Endodermal cell (in vitro differentiated cells): ENCODE measurements at regions not wholly inside any gene's neighbourhood (a gene's known extent, or its start where the extent isn't known, plus 50 kb on each side); places are given as distances from the start of the nearest gene placed in this dataset.

Experiments
- DNase-seq: peaks from one replicate; pipeline ENCODE4 v3.0.0-alpha.2; 2017
- H3K27ac ChIP-seq: 2 replicates; pipeline ENCODE4 v1.5.1; 2013; ENCODE audit warnings: mild to moderate bottlenecking, low read depth, low read length, moderate library complexity
- H3K27me3 ChIP-seq: 2 replicates; pipeline ENCODE4 v1.6.1; 2013; ENCODE audit warnings: mild to moderate bottlenecking, low read length, moderate library complexity; ENCODE audit not compliant: insufficient read depth, control insufficient read depth, poor library complexity, severe bottlenecking
- H3K36me3 ChIP-seq: 2 replicates; pipeline ENCODE4 v1.7.0; 2013; ENCODE audit warnings: mild to moderate bottlenecking, low read length, moderate library complexity; ENCODE audit not compliant: control insufficient read depth, insufficient read depth
- H3K4me1 ChIP-seq: one replicate; pipeline ENCODE4 v1.7.0; 2013; ENCODE audit warnings: low read length; ENCODE audit not compliant: control insufficient read depth, insufficient read depth
- H3K4me3 ChIP-seq: 2 replicates; pipeline ENCODE4 v1.5.1; 2013; ENCODE audit warnings: mild to moderate bottlenecking, low read length, moderate library complexity
- H3K9ac ChIP-seq: 2 replicates; pipeline ENCODE4 v1.6.1; 2013; ENCODE audit warnings: mild to moderate bottlenecking, low read length, moderate library complexity; ENCODE audit not compliant: poor library complexity, severe bottlenecking; ENCODE audit errors: extremely low read depth
- H3K9me3 ChIP-seq: 2 replicates; pipeline ENCODE4 v1.6.1; 2013; ENCODE audit warnings: mild to moderate bottlenecking, low read length, moderate library complexity; ENCODE audit not compliant: control insufficient read depth
- H3K27ac Mint-ChIP-seq: 2 replicates; pipeline ENCODE4 v1.8.0; 2020; ENCODE audit warnings: mixed read lengths
- H3K27me3 Mint-ChIP-seq: 2 replicates; pipeline ENCODE4 v1.8.0; 2021; ENCODE audit warnings: mild to moderate bottlenecking, mixed read lengths; ENCODE audit not compliant: insufficient read depth
- H3K36me3 Mint-ChIP-seq: 2 replicates; pipeline ENCODE4 v1.8.0; 2020; ENCODE audit warnings: low read depth, mixed read lengths
- H3K4me1 Mint-ChIP-seq: 2 replicates; pipeline ENCODE4 v1.8.0; 2020; ENCODE audit warnings: mixed read lengths
- H3K4me3 Mint-ChIP-seq: 2 replicates; pipeline ENCODE4 v1.8.0; 2020; ENCODE audit warnings: mild to moderate bottlenecking, moderate library complexity, mixed read lengths
- H3K9me3 Mint-ChIP-seq: 2 replicates; pipeline ENCODE4 v1.8.0; 2020; ENCODE audit warnings: mild to moderate bottlenecking, mixed read lengths
- CTCF ChIP-seq: fragments of 200-600 bp; sonication (generic); conservative IDR thresholded peaks from 2 replicates; pipeline ENCODE4 v1.5.0; 2021; ENCODE audit warnings: antibody characterized with exemption, mild to moderate bottlenecking
- WGBS, 2 experiments: methylation state at CpG; one replicate each; pipeline versions ENCODE4 v1.1.5 to v1.1.7; 2013; ENCODE audit warnings: missing lambda C conversion rate in 2 of 2, mixed read lengths in 1 of 2; ENCODE audit not compliant: insufficient coverage in 1 of 2, insufficient read length in 1 of 2; 5-methylcytosine and 5-hydroxymethylcytosine counted together

- WGBS, 2 experiments, result 96 to 100% methylated on average over 1 of the region's 2 CpGs
- no peak overlapping the region for H3K27ac Mint-ChIP-seq
Observed at GRCh38 chr13:39928261-39928660, 272.8 kb downstream of the COG6 start.

GRCh38 chr13:39929583-39929982, 274.1 kb downstream of the COG6 start:
- no peaks in the 10 kb centered on the region for H3K4me1 ChIP-seq
- H3K4me3 Mint-ChIP-seq, result no peak overlapping the region
- H3K27ac ChIP-seq, result no peak overlapping the region
- WGBS, 2 experiments, result 88% methylated on average over 1 of the region's 1 CpG; no CpG with 5 or more reads in 1 of the 2 experiments
- no peaks in the 10 kb centered on the region for H3K36me3 ChIP-seq
- no peak for TF ChIP-seq CTCF
- H3K9me3 Mint-ChIP-seq, result peaks cover 13% of the 10 kb centered on the region
- H3K27ac Mint-ChIP-seq, result no peak overlapping the region
- peaks cover 3% of the 10 kb centered on the region for H3K4me1 Mint-ChIP-seq
- H3K4me3 ChIP-seq, result no peak overlapping the region
- H3K9ac ChIP-seq, result no peak overlapping the region
- H3K36me3 Mint-ChIP-seq, result no peaks in the 10 kb centered on the region
- no peaks in the 10 kb centered on the region for H3K9me3 ChIP-seq
- H3K27me3 ChIP-seq, result no peaks in the 10 kb centered on the region
- H3K27me3 Mint-ChIP-seq, result peaks cover 1% of the 10 kb centered on the region
- DNase-seq, result no peak

More at GRCh38 chr13:39928261-39928660, 272.8 kb downstream of the COG6 start:
- Histone ChIP-seq H3K9ac (no peak overlapping the region), H3K4me1 (no peaks in the 10 kb centered on the region), H3K27ac (no peak overlapping the region), H3K4me3 (no peak overlapping the region), H3K27me3 (no peaks in the 10 kb centered on the region), H3K36me3 (no peaks in the 10 kb centered on the region), H3K9me3 (no peaks in the 10 kb centered on the region)
- H3K27me3 Mint-ChIP-seq, result peaks cover 1% of the 10 kb centered on the region
- no peak for DNase-seq
- TF ChIP-seq CTCF, result no peak
- H3K4me3 Mint-ChIP-seq, result no peak overlapping the region
- no peaks in the 10 kb centered on the region for H3K36me3 Mint-ChIP-seq
- H3K9me3 Mint-ChIP-seq, result peaks cover 15% of the 10 kb centered on the region
- peaks cover 3% of the 10 kb centered on the region for H3K4me1 Mint-ChIP-seq

- H3K4me1 Mint-ChIP-seq, result peaks cover 3% of the 10 kb centered on the region
- Histone ChIP-seq H3K27me3 (no peaks in the 10 kb centered on the region), H3K4me1 (no peaks in the 10 kb centered on the region), H3K36me3 (no peaks in the 10 kb centered on the region), H3K9ac (no peak overlapping the region), H3K9me3 (no peaks in the 10 kb centered on the region), H3K27ac (no peak overlapping the region), H3K4me3 (no peak overlapping the region)
- H3K36me3 Mint-ChIP-seq, result no peaks in the 10 kb centered on the region
- DNase-seq, result no peak
- H3K27ac Mint-ChIP-seq, result no peak overlapping the region
- TF ChIP-seq CTCF, result no peak
- 95% methylated on average over 1 of the region's 2 CpGs; no CpG with 5 or more reads in 1 of the 2 experiments for WGBS, 2 experiments
- peaks cover 13% of the 10 kb centered on the region for H3K9me3 Mint-ChIP-seq
- peaks cover 1% of the 10 kb centered on the region for H3K27me3 Mint-ChIP-seq
- H3K4me3 Mint-ChIP-seq, result no peak overlapping the region
Observed at GRCh38 chr13:39930060-39930459, 274.6 kb downstream of the COG6 start.
